H9 (cell line): ENCODE measurements at regions not wholly inside any gene's neighbourhood (a gene's known extent, or its start where the extent isn't known, plus 50 kb on each side); places are given as distances from the start of the nearest gene placed in this dataset.
A peak's percentile ranks its signal among the peaks of the same experiment; 100 is the strongest.

Source experiments
- DNase-seq: peaks from one replicate; pipeline ENCODE4 v3.0.0-alpha.2; 2017
- H2AFZ ChIP-seq: one replicate; pipeline ENCODE4 v1.6.1; 2013; ENCODE audit warnings: mild to moderate bottlenecking, low read length, control low read depth, moderate library complexity
- H2AK5ac ChIP-seq: 2 replicates; pipeline ENCODE4 v1.6.1; 2013; ENCODE audit warnings: low read length, control low read depth, mixed read lengths; ENCODE audit not compliant: insufficient read length
- H2BK120ac ChIP-seq: one replicate; pipeline ENCODE4 v1.6.1; 2013; ENCODE audit warnings: low read depth, mild to moderate bottlenecking, low read length, control low read depth, inconsistent platforms; ENCODE audit not compliant: poor library complexity, severe bottlenecking
- H2BK12ac ChIP-seq: 2 replicates; pipeline ENCODE4 v1.6.1; 2013; ENCODE audit warnings: low read length, control low read depth, mixed read lengths, low read depth; ENCODE audit not compliant: insufficient read length
- H2BK15ac ChIP-seq: 2 replicates; pipeline ENCODE4 v1.6.1; 2013; ENCODE audit warnings: low read depth, low read length, control low read depth
- H2BK20ac ChIP-seq: one replicate; pipeline ENCODE4 v1.6.1; 2013; ENCODE audit warnings: low read depth, mild to moderate bottlenecking, low read length, control low read depth, inconsistent platforms; ENCODE audit not compliant: poor library complexity, severe bottlenecking
- H2BK5ac ChIP-seq: 2 replicates; pipeline ENCODE4 v1.6.1; 2013; ENCODE audit warnings: low read length, control low read depth, mixed read lengths; ENCODE audit not compliant: insufficient read length
- H3K14ac ChIP-seq: 2 replicates; pipeline ENCODE4 v1.6.1; 2013; ENCODE audit warnings: low read length, control low read depth; ENCODE audit not compliant: insufficient read depth
- H3K18ac ChIP-seq: 2 replicates; pipeline ENCODE4 v1.6.1; 2013; ENCODE audit warnings: low read depth, mild to moderate bottlenecking, mixed read lengths, low read length, control low read depth; ENCODE audit not compliant: insufficient read length
- H3K23ac ChIP-seq: 2 replicates; pipeline ENCODE4 v1.6.1; 2013; ENCODE audit warnings: low read length, control low read depth, mixed read lengths, low read depth; ENCODE audit not compliant: insufficient read length
- H3K23me2 ChIP-seq: 2 replicates; pipeline ENCODE4 v1.6.1; 2013; ENCODE audit warnings: low read depth, mild to moderate bottlenecking, mixed read lengths, low read length, control low read depth; ENCODE audit not compliant: insufficient read length, poor library complexity, severe bottlenecking
- H3K27ac ChIP-seq: 2 replicates; pipeline ENCODE4 v1.5.1; 2013; ENCODE audit warnings: low read length, control low read depth, mixed read lengths, low read depth; ENCODE audit not compliant: insufficient read length
- H3K27me3 ChIP-seq: 2 replicates; pipeline ENCODE4 v1.6.1; 2013; ENCODE audit warnings: low read length, control low read depth, inconsistent platforms; ENCODE audit not compliant: insufficient read depth
- H3K4ac ChIP-seq: 2 replicates; pipeline ENCODE4 v1.6.1; 2013; ENCODE audit warnings: low read depth, mild to moderate bottlenecking, control low read depth, inconsistent platforms, low read length, moderate library complexity
- H3K4me1 ChIP-seq: 2 replicates; pipeline ENCODE4 v1.6.1; 2013; ENCODE audit warnings: low read length, control low read depth, inconsistent platforms; ENCODE audit not compliant: insufficient read depth
- H3K4me2 ChIP-seq: 2 replicates; pipeline ENCODE4 v1.6.1; 2013; ENCODE audit warnings: low read length, control low read depth, mixed read lengths; ENCODE audit not compliant: insufficient read length, insufficient read depth
- H3K56ac ChIP-seq: 2 replicates; pipeline ENCODE4 v1.6.1; 2013; ENCODE audit warnings: low read depth, mild to moderate bottlenecking, mixed read lengths, low read length, control low read depth; ENCODE audit not compliant: insufficient read length
- H3K79me1 ChIP-seq: 2 replicates; pipeline ENCODE4 v1.6.1; 2013; ENCODE audit warnings: low read depth, mild to moderate bottlenecking, moderate library complexity, low read length, control low read depth, inconsistent platforms; ENCODE audit not compliant: insufficient read depth, poor library complexity, severe bottlenecking
- H3K79me2 ChIP-seq: 2 replicates; pipeline ENCODE4 v1.6.1; 2013; ENCODE audit warnings: low read length, control low read depth, inconsistent platforms; ENCODE audit not compliant: insufficient read depth
- H3K9ac ChIP-seq: 2 replicates; pipeline ENCODE4 v1.6.1; 2013; ENCODE audit warnings: low read length, control low read depth, mixed read lengths; ENCODE audit not compliant: insufficient read length; ENCODE audit errors: extremely low read depth
- H3K9me3 ChIP-seq: one replicate; pipeline ENCODE4 v1.6.1; 2013; ENCODE audit warnings: low read depth, low read length, inconsistent platforms; ENCODE audit not compliant: control insufficient read depth
- H3T11ph ChIP-seq: one replicate; pipeline ENCODE4 v1.6.1; 2013; ENCODE audit warnings: mild to moderate bottlenecking, low read length, control low read depth, inconsistent platforms
- H4K20me1 ChIP-seq: one replicate; pipeline ENCODE4 v1.6.1; 2013; ENCODE audit not compliant: control insufficient read depth, insufficient read length, insufficient read depth
- H4K5ac ChIP-seq: 2 replicates; pipeline ENCODE4 v1.6.1; 2013; ENCODE audit warnings: low read depth, mild to moderate bottlenecking, mixed read lengths, low read length, control low read depth; ENCODE audit not compliant: insufficient read length
- H4K8ac ChIP-seq: replicated peaks from 2 replicates; pipeline ENCODE4 v1.6.1; 2013; ENCODE audit warnings: low read length, control low read depth, mixed read lengths, low read depth; ENCODE audit not compliant: insufficient read length
- H4K91ac ChIP-seq: 2 replicates; pipeline ENCODE4 v1.6.1; 2013; ENCODE audit warnings: low read depth, mild to moderate bottlenecking, moderate library complexity, mixed read lengths, low read length, control low read depth; ENCODE audit not compliant: insufficient read length
- H3K27ac Mint-ChIP-seq, 3 experiments: 2 replicates in 2 of 3; 3 replicates in 1 of 3; pipeline ENCODE4 v1.8.0; 2020 to 2021; ENCODE audit warnings: mixed read lengths in 3 of 3, mild to moderate bottlenecking in 1 of 3, moderate library complexity in 1 of 3
- H3K27me3 Mint-ChIP-seq: 2 replicates; pipeline ENCODE4 v1.8.0; 2021; ENCODE audit warnings: low read depth, mild to moderate bottlenecking, moderate library complexity, mixed read lengths
- H3K36me3 Mint-ChIP-seq, 3 experiments: 2 replicates in 2 of 3; 3 replicates in 1 of 3; pipeline ENCODE4 v1.8.0; 2020 to 2021; ENCODE audit warnings: low read depth in 3 of 3, mixed read lengths in 3 of 3; ENCODE audit not compliant: insufficient read depth in 1 of 3
- H3K4me1 Mint-ChIP-seq, 2 experiments: 2 replicates each; pipeline ENCODE4 v1.8.0; 2020; ENCODE audit warnings: mixed read lengths in 2 of 2
- H3K4me3 Mint-ChIP-seq, 2 experiments: 2 replicates in 1 of 2; 3 replicates in 1 of 2; pipeline ENCODE4 v1.8.0; 2020 to 2021; ENCODE audit warnings: mild to moderate bottlenecking in 2 of 2, mixed read lengths in 2 of 2, moderate library complexity in 1 of 2
- H3K9me3 Mint-ChIP-seq, 2 experiments: 2 replicates in 1 of 2; 3 replicates in 1 of 2; pipeline ENCODE4 v1.8.0; 2020; ENCODE audit warnings: mild to moderate bottlenecking in 2 of 2, mixed read lengths in 2 of 2, moderate library complexity in 1 of 2
- CTCF ChIP-seq: fragments of 200-600 bp; sonication (generic); conservative IDR thresholded peaks from 3 replicates; pipeline ENCODE4 v1.8.0; 2021; ENCODE audit warnings: antibody characterized with exemption, mild to moderate bottlenecking
- WGBS: extraction: QIAGEN DNeasy Blood & Tissue Kit; methylation state at CpG from one replicate; pipeline ENCODE4 v1.1.7; 2013; ENCODE audit warnings: missing lambda C conversion rate, low lambda C conversion rate, mixed read lengths; ENCODE audit not compliant: insufficient read length; ENCODE audit errors: extremely low coverage; 5-methylcytosine and 5-hydroxymethylcytosine counted together

GRCh38 chr12:58745348-58746125, 174.8 kb downstream of the LRIG3 start:
- peaks cover 1% of the 10 kb centered on the region; the same call in 1 of the 2 replicates for H3K27me3 Mint-ChIP-seq
- no peak for TF ChIP-seq CTCF
- H3K79me2 ChIP-seq = no peaks in the 10 kb centered on the region
- H2BK5ac ChIP-seq = no peak overlapping the region
- no peak overlapping the region for H3K4ac ChIP-seq
- H4K5ac ChIP-seq = no peak overlapping the region
- no peaks in the 10 kb centered on the region for H3K79me1 ChIP-seq
- H2BK120ac ChIP-seq = no peak overlapping the region
- H3K14ac ChIP-seq = no peak overlapping the region
- no peak overlapping the region for H3K56ac ChIP-seq
- no peak overlapping the region for H3T11ph ChIP-seq
- H3K4me2 ChIP-seq = no peak overlapping the region
- no peaks in the 10 kb centered on the region for H4K20me1 ChIP-seq
- H3K27ac Mint-ChIP-seq = peak overlapping the region; percentile 78 to 97 (median 92)
- H2BK20ac ChIP-seq = no peak overlapping the region
- H3K4me1 Mint-ChIP-seq = peaks cover 33 to 38% of the 10 kb centered on the region in 2 experiments
- H2BK12ac ChIP-seq = no peak overlapping the region
- no peak overlapping the region for H4K91ac ChIP-seq
- no peak overlapping the region for H2AFZ ChIP-seq
- H3K9me3 ChIP-seq = no peaks in the 10 kb centered on the region
- H3K9me3 Mint-ChIP-seq = peaks cover 13 to 16% of the 10 kb centered on the region in 2 experiments
- no peak overlapping the region for H3K18ac ChIP-seq
- no peak for DNase-seq
- no peak overlapping the region for H2BK15ac ChIP-seq
- peaks cover 4 to 27% (median 5%) of the 10 kb centered on the region in 3 experiments for H3K36me3 Mint-ChIP-seq
- no peak overlapping the region for H2AK5ac ChIP-seq
- no peaks in the 10 kb centered on the region for H3K23me2 ChIP-seq
- peaks cover 7% of the 10 kb centered on the region; the same call in 1 of the 2 replicates for H3K4me1 ChIP-seq
- peak overlapping the region in 1 of 2 experiments; percentile 1; a peak in 1 of 5 replicates for H3K4me3 Mint-ChIP-seq
- no peak overlapping the region for H4K8ac ChIP-seq
- H3K9ac ChIP-seq = no peak overlapping the region
- no peak overlapping the region for H3K23ac ChIP-seq
- no peaks in the 10 kb centered on the region for H3K27me3 ChIP-seq
- WGBS = no CpG with 5 or more reads among the region's 4 CpGs
- H3K27ac ChIP-seq = no peak overlapping the region
